ENCODE measurements at regions not wholly inside any gene's neighbourhood (a gene's known extent, or its start where the extent isn't known, plus 50 kb on each side); places are given as distances from the start of the nearest gene placed in this dataset.

- no peak overlapping the region for H2BK120ac ChIP-seq (ENCODE audit: low read depth, low read length, poor library complexity, severe bottlenecking)
- H4K91ac ChIP-seq (ENCODE audit: insufficient read length, low read depth, low read length), result no peak overlapping the region
- DNase-seq, result no peak
- H3K14ac ChIP-seq (ENCODE audit: insufficient read depth, low read length), result no peak overlapping the region
- no peaks in the 10 kb centered on the region for H3K79me2 ChIP-seq (ENCODE audit: insufficient read depth, low read length)
- Mint-ChIP-seq H3K36me3 (ENCODE audit: insufficient read depth in 1 of 3, low read depth in 3 of 3) (no peaks in the 10 kb centered on the region), H3K9me3 (no peaks in the 10 kb centered on the region), H3K27me3 (ENCODE audit: low read depth) (peaks cover 12% of the 10 kb centered on the region), H3K27ac (no peak overlapping the region), H3K4me1 (peaks cover 7% of the 10 kb centered on the region in 2 experiments), H3K4me3 (no peak overlapping the region)
- H4K8ac ChIP-seq (replicated peaks; ENCODE audit: insufficient read length, low read depth, low read length), result no peak overlapping the region
- no peak overlapping the region for H3K18ac ChIP-seq (ENCODE audit: insufficient read length, low read depth, low read length)
- no peaks in the 10 kb centered on the region for H4K20me1 ChIP-seq (ENCODE audit: control insufficient read depth, insufficient read depth, insufficient read length)
- H3K23me2 ChIP-seq (ENCODE audit: insufficient read length, low read depth, low read length, poor library complexity, severe bottlenecking), result no peaks in the 10 kb centered on the region
- WGBS (ENCODE audit: extremely low coverage, insufficient read length, low lambda C conversion rate), result no CpG with 5 or more reads among the region's 4 CpGs
- H3K23ac ChIP-seq (ENCODE audit: insufficient read length, low read depth, low read length), result no peak overlapping the region
- no peak overlapping the region for H3T11ph ChIP-seq (ENCODE audit: low read length)
- no peak overlapping the region for H3K56ac ChIP-seq (ENCODE audit: insufficient read length, low read depth, low read length)
- H2BK5ac ChIP-seq (ENCODE audit: insufficient read length, low read length), result no peak overlapping the region
- H4K5ac ChIP-seq (ENCODE audit: insufficient read length, low read depth, low read length), result no peak overlapping the region
- no peak overlapping the region for H2BK20ac ChIP-seq (ENCODE audit: low read depth, low read length, poor library complexity, severe bottlenecking)
- H3K9me3 ChIP-seq (ENCODE audit: control insufficient read depth, low read depth, low read length), result no peaks in the 10 kb centered on the region
- H3K27ac ChIP-seq (ENCODE audit: insufficient read length, low read depth, low read length), result no peak overlapping the region
- H3K4ac ChIP-seq (ENCODE audit: low read depth, low read length), result no peak overlapping the region
- no peaks in the 10 kb centered on the region for H3K27me3 ChIP-seq (ENCODE audit: insufficient read depth, low read length)
- H3K4me1 ChIP-seq (ENCODE audit: insufficient read depth, low read length), result no peaks in the 10 kb centered on the region
- H2AK5ac ChIP-seq (ENCODE audit: insufficient read length, low read length), result no peak overlapping the region
- H2AFZ ChIP-seq (ENCODE audit: low read length), result no peak overlapping the region
- no peak overlapping the region for H3K4me2 ChIP-seq (ENCODE audit: insufficient read depth, insufficient read length, low read length)
- H2BK12ac ChIP-seq (ENCODE audit: insufficient read length, low read depth, low read length), result no peak overlapping the region
- TF ChIP-seq CTCF (conservative IDR thresholded peaks at IDR 0.05), result no peak
- H3K79me1 ChIP-seq (ENCODE audit: insufficient read depth, low read depth, low read length, poor library complexity, severe bottlenecking), result no peaks in the 10 kb centered on the region
- no peak overlapping the region for H3K9ac ChIP-seq (ENCODE audit: extremely low read depth, insufficient read length, low read length)
- H2BK15ac ChIP-seq (ENCODE audit: low read depth, low read length), result no peak overlapping the region
Measured at GRCh38 chr4:77360451-77360850, 203.4 kb downstream of the CCNG2 start.
